GM12873 (cell line): ENCODE measurements at regions not wholly inside any gene's neighbourhood (a gene's known extent, or its start where the extent isn't known, plus 50 kb on each side); places are given as distances from the start of the nearest gene placed in this dataset.

Source experiments
- CTCF ChIP-seq: IDR thresholded peaks from 2 replicates; pipeline ENCODE4 v1.5.1; 2012; ENCODE audit warnings: low read depth, mild to moderate bottlenecking, moderate library complexity, low read length, control low read depth; ENCODE audit not compliant: insufficient read depth; ENCODE audit errors: missing control alignments

GRCh38 chr7:25678215-25678614, 449.9 kb upstream of the NPVF start:
- TF ChIP-seq CTCF = no peak

- TF ChIP-seq CTCF = no peak
These were observed 452.4 kb upstream of the NPVF start for GRCh38 chr7:25680636-25681035.

GRCh38 chr7:25684360-25684759, 456.1 kb upstream of the NPVF start:
- TF ChIP-seq CTCF = no peak

GRCh38 chr7:25686493-25686892, 458.2 kb upstream of the NPVF start:
- no peak for TF ChIP-seq CTCF

GRCh38 chr7:25694211-25694610, 457.8 kb upstream of the NFE2L3 start:
- no peak for TF ChIP-seq CTCF

- no peak for TF ChIP-seq CTCF
These were observed 457.3 kb upstream of the NFE2L3 start for GRCh38 chr7:25694699-25695098.

GRCh38 chr7:25696571-25696970, 455.4 kb upstream of the NFE2L3 start:
- TF ChIP-seq CTCF = no peak

- TF ChIP-seq CTCF = no peak
These were observed 453.4 kb upstream of the NFE2L3 start for GRCh38 chr7:25698451-25699113.
